ENCODE measurements at regions not wholly inside any gene's neighbourhood (a gene's known extent, or its start where the extent isn't known, plus 50 kb on each side); places are given as distances from the start of the nearest gene placed in this dataset.

- TF ChIP-seq YY1 (IDR thresholded peaks at IDR 0.05; ENCODE audit: low read depth) (no peak), FOXM1 (IDR thresholded peaks at IDR 0.05; ENCODE audit: low read depth) (no peak), ZBTB33 (IDR thresholded peaks at IDR 0.05; ENCODE audit: borderline replicate concordance, low read depth) (no peak), FOXJ3 (CRISPR knock-in tag; IDR thresholded peaks at IDR 0.05) (no peak), REST (IDR thresholded peaks at IDR 0.05; ENCODE audit: low read depth, low read length) (no peak), POLR2AphosphoS5 (IDR thresholded peaks at IDR 0.05; ENCODE audit: low read depth, low read length) (no peak), RCOR1 (IDR thresholded peaks at IDR 0.05; ENCODE audit: low read length) (no peak), EZH2phosphoT487 (IDR thresholded peaks at IDR 0.05; ENCODE audit: borderline replicate concordance, low read depth) (no peak), RFX5 (IDR thresholded peaks at IDR 0.05; ENCODE audit: low read length) (no peak), PBX3 (IDR thresholded peaks at IDR 0.05) (no peak), ELF1 (IDR thresholded peaks at IDR 0.05) (no peak), CHD2 (IDR thresholded peaks at IDR 0.05; ENCODE audit: low read length, partially characterized antibody) (no peak), SMC3 (IDR thresholded peaks at IDR 0.05; ENCODE audit: low read depth, low read length) (no peak)
- CTCF ChIA-PET: no interaction called here
- Histone ChIP-seq H3K9me3 (no peaks in the 10 kb centered on the region), H3K4me3 (ENCODE audit: low read depth in 2 of 2, low read length in 1 of 2) (no peak overlapping the region), H3K27ac (ENCODE audit: low read depth in 2 of 2, low read length in 1 of 2) (no peak overlapping the region), H3K79me2 (ENCODE audit: insufficient read depth) (no peaks in the 10 kb centered on the region), H3K9ac (no peak overlapping the region), H3K4me2 (no peak overlapping the region), H3K36me3 (replicated peaks in 1 of 2; ENCODE audit: control insufficient read depth in 1 of 2, insufficient read depth in 2 of 2, low read length in 1 of 2) (no peaks in the 10 kb centered on the region), H2AFZ (ENCODE audit: low read depth) (no peak overlapping the region), H4K20me1 (ENCODE audit: insufficient read depth) (no peaks in the 10 kb centered on the region), H3K9me2 (no peaks in the 10 kb centered on the region), H3F3A (replicated peaks; ENCODE audit: insufficient read depth) (no peaks in the 10 kb centered on the region), H3K4me1 (ENCODE audit: control insufficient read depth in 1 of 2, insufficient read depth in 2 of 2, low read depth in 1 of 2, low read length in 1 of 2) (no peaks in the 10 kb centered on the region), H3K27me3 (ENCODE audit: insufficient read depth) (no peaks in the 10 kb centered on the region)
- WGBS (ENCODE audit: low lambda C conversion rate): 46% methylated on average over 3 of the region's 3 CpGs
- no peak for DNase-seq
- POLR2A ChIA-PET: no interaction called here
These were observed 62.3 kb downstream of the AGTR2 start for GRCh38 chrX:116232833-116233232.

All from SK-N-SH (cell line).